ENCODE measurements at regions not wholly inside any gene's neighbourhood (a gene's known extent, or its start where the extent isn't known, plus 50 kb on each side); places are given as distances from the start of the nearest gene placed in this dataset.

GRCh38 chr7:11235491-11235890 is 261.8 kb downstream of the PHF14 start:
- TF ChIP-seq CTCF (IDR thresholded peaks at IDR 0.05; ENCODE audit: unreplicated experiment) = no peak

GRCh38 chr7:11236680-11237079 is 263.0 kb downstream of the PHF14 start:
- Mint-ChIP-seq H3K9me3 (no peaks in the 10 kb centered on the region), H3K27ac (peak overlapping the region; percentile 1), H3K4me1 (peaks cover 24% of the 10 kb centered on the region)

More at GRCh38 chr7:11235491-11235890, 261.8 kb downstream of the PHF14 start:
- H3K36me3 Mint-ChIP-seq = no peaks in the 10 kb centered on the region
- peaks cover 24% of the 10 kb centered on the region for H3K4me1 Mint-ChIP-seq
- H3K27me3 Mint-ChIP-seq (ENCODE audit: low read depth) = no peaks in the 10 kb centered on the region
- no peak overlapping the region for H3K4me3 Mint-ChIP-seq
- no peak for DNase-seq (ENCODE audit: low spot score in 2 of 2, unreplicated experiment in 2 of 2)
- no peaks in the 10 kb centered on the region for H3K9me3 Mint-ChIP-seq
- no peak overlapping the region for H3K27ac Mint-ChIP-seq

GRCh38 chr7:11237742-11238141 is 264.1 kb downstream of the PHF14 start:
- Mint-ChIP-seq H3K9me3 (no peaks in the 10 kb centered on the region), H3K4me1 (peaks cover 24% of the 10 kb centered on the region), H3K4me3 (no peak overlapping the region), H3K36me3 (no peaks in the 10 kb centered on the region), H3K27me3 (ENCODE audit: low read depth) (no peaks in the 10 kb centered on the region), H3K27ac (no peak overlapping the region)
- TF ChIP-seq CTCF (IDR thresholded peaks at IDR 0.05; ENCODE audit: unreplicated experiment) = no peak
- DNase-seq (ENCODE audit: low spot score in 2 of 2, unreplicated experiment in 2 of 2) = no peak

More at GRCh38 chr7:11236680-11237079, 263.0 kb downstream of the PHF14 start:
- no peak for TF ChIP-seq CTCF (IDR thresholded peaks at IDR 0.05; ENCODE audit: unreplicated experiment)
- no peak overlapping the region for H3K4me3 Mint-ChIP-seq
- no peaks in the 10 kb centered on the region for H3K27me3 Mint-ChIP-seq (ENCODE audit: low read depth)
- H3K36me3 Mint-ChIP-seq = no peaks in the 10 kb centered on the region
- no peak for DNase-seq (ENCODE audit: low spot score in 2 of 2, unreplicated experiment in 2 of 2)

- Mint-ChIP-seq H3K27me3 (ENCODE audit: low read depth) (no peaks in the 10 kb centered on the region), H3K4me3 (no peak overlapping the region), H3K9me3 (no peaks in the 10 kb centered on the region), H3K4me1 (peaks cover 22% of the 10 kb centered on the region), H3K27ac (no peak overlapping the region), H3K36me3 (no peaks in the 10 kb centered on the region)
- no peak for TF ChIP-seq CTCF (IDR thresholded peaks at IDR 0.05; ENCODE audit: unreplicated experiment)
- DNase-seq (ENCODE audit: low spot score in 2 of 2, unreplicated experiment in 2 of 2) = no peak
These were observed 265.6 kb downstream of the PHF14 start for GRCh38 chr7:11239316-11239715.

GRCh38 chr7:11243739-11244138 is 270.1 kb downstream of the PHF14 start:
- DNase-seq (ENCODE audit: low spot score in 2 of 2, unreplicated experiment in 2 of 2) = no peak
- Mint-ChIP-seq H3K36me3 (no peaks in the 10 kb centered on the region), H3K9me3 (peaks cover 4% of the 10 kb centered on the region), H3K27me3 (ENCODE audit: low read depth) (no peaks in the 10 kb centered on the region), H3K27ac (no peak overlapping the region), H3K4me3 (no peak overlapping the region), H3K4me1 (peaks cover 3% of the 10 kb centered on the region)
- no peak for TF ChIP-seq CTCF (IDR thresholded peaks at IDR 0.05; ENCODE audit: unreplicated experiment)

- Mint-ChIP-seq H3K27ac (no peak overlapping the region), H3K9me3 (peaks cover 4% of the 10 kb centered on the region), H3K4me3 (no peak overlapping the region), H3K36me3 (no peaks in the 10 kb centered on the region), H3K4me1 (peaks cover 3% of the 10 kb centered on the region), H3K27me3 (ENCODE audit: low read depth) (no peaks in the 10 kb centered on the region)
- DNase-seq (ENCODE audit: low spot score in 2 of 2, unreplicated experiment in 2 of 2) = no peak
- TF ChIP-seq CTCF (IDR thresholded peaks at IDR 0.05; ENCODE audit: unreplicated experiment) = no peak
These were observed 270.5 kb downstream of the PHF14 start for GRCh38 chr7:11244149-11244548.

All from mesothelial cell of epicardium (in vitro differentiated cells).